Stimulated activated naive CD8-positive, alpha-beta T cell treated with anti-CD3 and anti-CD28 coated beads, Interleukin-15, amount 100 ng/mL, for 72 hours (primary cell): ENCODE measurements at regions not wholly inside any gene's neighbourhood (a gene's known extent, or its start where the extent isn't known, plus 50 kb on each side); places are given as distances from the start of the nearest gene placed in this dataset.

Experiments
- ATAC-seq: fragments of 150-1000 bp; cut with Tn5 transposase; 2 replicates; pipeline ENCODE4 v1.10.0; 2021; ENCODE audit warnings: mild to moderate bottlenecking, moderate library complexity
- DNase-seq, 2 donors: peaks; one replicate each; pipeline ENCODE4 v3.0.0; 2021 to 2022
- H3K27ac Mint-ChIP-seq, 2 donors: one replicate each; pipeline ENCODE4 v1.8.0; 2022; ENCODE audit warnings: mild to moderate bottlenecking in 2 of 2, mixed read lengths in 2 of 2, moderate library complexity in 2 of 2
- H3K27me3 Mint-ChIP-seq: one replicate; pipeline ENCODE4 v1.8.0; 2022; ENCODE audit warnings: mixed read lengths
- H3K4me1 Mint-ChIP-seq: one replicate; pipeline ENCODE4 v1.8.0; 2022; ENCODE audit warnings: mild to moderate bottlenecking, mixed read lengths
- H3K4me3 Mint-ChIP-seq, 2 donors: one replicate each; pipeline ENCODE4 v1.8.0; 2022; ENCODE audit warnings: mild to moderate bottlenecking in 2 of 2, mixed read lengths in 2 of 2, moderate library complexity in 1 of 2
- H3K9me3 Mint-ChIP-seq, 2 donors: one replicate each; pipeline ENCODE4 v1.8.0; 2022; ENCODE audit warnings: mixed read lengths in 2 of 2

GRCh38 chr7:91812388-91812787 lies 68.1 kb downstream of the MTERF1 start:
- no peak overlapping the region for H3K4me3 Mint-ChIP-seq
- peaks cover 8 to 24% of the 10 kb centered on the region in 2 donors for H3K9me3 Mint-ChIP-seq
- H3K27me3 Mint-ChIP-seq = no peaks in the 10 kb centered on the region
- ATAC-seq (no peak), DNase-seq (no peak)
- H3K27ac Mint-ChIP-seq = no peak overlapping the region
- H3K4me1 Mint-ChIP-seq = no peaks in the 10 kb centered on the region

DNA sequence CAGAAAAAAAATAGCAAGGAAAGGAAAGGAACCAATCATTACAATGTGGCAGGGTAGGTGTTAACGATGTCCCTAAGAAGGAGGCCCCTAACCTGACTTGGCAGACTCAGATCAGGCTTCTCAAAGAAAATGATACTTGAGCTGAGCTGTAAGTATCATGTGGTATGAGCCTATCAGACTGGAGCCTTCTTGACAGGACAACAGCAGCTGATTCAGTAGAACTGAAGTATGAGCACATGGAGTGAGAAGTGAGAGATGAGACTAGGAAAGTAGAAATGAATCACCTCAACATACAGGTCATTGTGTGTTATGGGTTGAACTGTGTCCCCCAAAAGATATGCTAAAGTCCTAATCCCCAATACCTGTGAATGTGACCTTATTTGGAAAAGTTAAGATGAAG lies 66.3 kb downstream of the MTERF1 start:
- no peak overlapping the region for H3K4me3 Mint-ChIP-seq
- no peak overlapping the region for H3K27ac Mint-ChIP-seq
- H3K27me3 Mint-ChIP-seq = no peaks in the 10 kb centered on the region
- ATAC-seq (peak; percentile 12), DNase-seq (no peak)
- H3K4me1 Mint-ChIP-seq = no peaks in the 10 kb centered on the region
- H3K9me3 Mint-ChIP-seq = peaks cover 10 to 22% of the 10 kb centered on the region in 2 donors
